ENCODE measurements at regions not wholly inside any gene's neighbourhood (a gene's known extent, or its start where the extent isn't known, plus 50 kb on each side); places are given as distances from the start of the nearest gene placed in this dataset.

DNA sequence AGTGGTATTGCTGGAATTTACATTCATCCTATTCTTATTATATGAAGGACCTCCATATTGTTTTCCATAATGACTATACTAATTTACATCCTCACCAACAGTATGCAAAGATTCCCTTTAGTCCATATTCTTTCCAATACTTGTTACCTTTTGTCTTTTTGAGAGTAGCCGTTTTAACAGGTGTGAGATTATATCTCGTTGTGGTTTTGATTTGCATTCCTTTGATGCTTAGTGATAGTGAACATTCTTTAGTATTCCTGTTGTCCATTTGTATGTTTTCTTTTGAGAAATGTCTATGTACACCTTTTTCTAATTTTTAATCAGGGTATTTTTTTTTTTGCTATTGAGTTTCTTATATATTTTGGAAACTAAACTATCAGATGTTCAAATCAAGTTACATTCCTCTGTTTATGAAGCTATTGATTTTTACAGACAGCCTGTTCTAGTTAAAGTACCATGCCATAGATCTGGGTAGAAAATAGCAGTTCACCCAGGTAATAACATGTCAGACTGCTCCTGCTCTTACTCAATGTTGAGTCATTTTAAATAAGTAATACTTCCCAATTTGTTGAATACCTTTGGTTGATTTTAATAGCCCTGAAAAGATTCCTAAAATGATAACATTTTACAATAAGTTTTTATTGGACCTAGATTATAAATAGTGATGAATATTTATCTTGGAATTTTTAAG, 1108.7 kb downstream of the NCAM2 start:
- DNase-seq (ENCODE audit: low read depth in 1 of 2, low spot score in 1 of 2): no peak
- no peaks in the 10 kb centered on the region for H3K9me3 ChIP-seq
- no peak for ATAC-seq
- ChIA-PET POLR2A (no interaction called here), CTCF (no interaction called here)
- no peak for FAIRE-seq
- TF ChIP-seq NPAS2 (CRISPR knock-in tag; IDR thresholded peaks at IDR 0.05; ENCODE audit: borderline replicate concordance): no peak
- no peak for TF ChIP-seq FOSL2 (IDR thresholded peaks at IDR 0.05)
- no peak for TF ChIP-seq FOSL2 (CRISPR knock-in tag; IDR thresholded peaks at IDR 0.05)
- no peak for TF ChIP-seq ESRRA (IDR thresholded peaks at IDR 0.05; ENCODE audit: borderline replicate concordance, low read length)
- TF ChIP-seq NR3C1 (IDR thresholded peaks at IDR 0.05): no peak
- TF ChIP-seq SREBF2 (IDR thresholded peaks at IDR 0.05): no peak
- no peak for TF ChIP-seq ZC3H11A (IDR thresholded peaks at IDR 0.05)
- no peak for TF ChIP-seq HEYL (CRISPR knock-in tag; IDR thresholded peaks at IDR 0.05)
- TF ChIP-seq, protein P1, sequence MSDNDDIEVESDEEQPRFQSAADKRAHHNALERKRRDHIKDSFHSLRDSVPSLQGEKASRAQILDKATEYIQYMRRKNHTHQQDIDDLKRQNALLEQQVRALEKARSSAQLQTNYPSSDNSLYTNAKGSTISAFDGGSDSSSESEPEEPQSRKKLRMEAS (IDR thresholded peaks at IDR 0.05): no peak
- no peak for TF ChIP-seq TFCP2L1 (CRISPR knock-in tag; IDR thresholded peaks at IDR 0.05)
- TF ChIP-seq FOSB (CRISPR knock-in tag; IDR thresholded peaks at IDR 0.05): no peak
- no peak for TF ChIP-seq RNF2 (IDR thresholded peaks at IDR 0.05; ENCODE audit: borderline replicate concordance, low read depth)
- no peak for TF ChIP-seq RCOR1 (IDR thresholded peaks at IDR 0.05; ENCODE audit: low read depth, low read length)
- no peak for TF ChIP-seq POLR2A (IDR thresholded peaks at IDR 0.05; ENCODE audit: low read length)
- no peak for TF ChIP-seq KDM5A (IDR thresholded peaks at IDR 0.05)
- TF ChIP-seq CHD2 (IDR thresholded peaks at IDR 0.05; ENCODE audit: low read length, partially characterized antibody): no peak
- TF ChIP-seq CBX8 (IDR thresholded peaks at IDR 0.05): no peak
- TF ChIP-seq RFX5 (IDR thresholded peaks at IDR 0.05): no peak
- TF ChIP-seq RAD21 (conservative IDR thresholded peaks at IDR 0.05 in 1 of 2, IDR thresholded peaks at IDR 0.05 in 1 of 2): no peak
- no peak overlapping the region for H3K4me2 ChIP-seq
- H3K4me3 ChIP-seq: no peak overlapping the region
- WGBS (ENCODE audit: missing lambda C conversion rate): 3% methylated on average over 2 of the region's 2 CpGs
- H3K4me1 ChIP-seq: no peaks in the 10 kb centered on the region
- no peak overlapping the region for H3K27ac ChIP-seq

DNA sequence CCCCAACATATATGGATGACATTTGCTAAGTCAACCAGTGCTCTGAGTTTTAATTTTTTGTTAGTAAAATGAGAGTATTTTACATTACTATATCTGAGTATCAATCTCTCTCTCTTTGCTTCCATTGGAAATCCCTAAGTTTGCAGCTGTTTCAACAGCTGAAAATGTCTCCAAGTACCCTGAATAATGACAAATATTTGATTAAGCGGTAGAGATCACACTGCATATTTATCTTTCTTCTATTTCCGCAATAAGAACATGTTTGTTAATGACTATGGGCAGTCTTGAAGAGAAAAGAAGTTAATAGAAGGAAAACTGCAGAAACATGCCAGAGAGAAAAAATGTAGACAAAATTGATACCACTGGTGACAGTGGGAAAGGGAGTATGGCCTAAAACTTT, 1117.5 kb downstream of the NCAM2 start:
- Histone ChIP-seq H3K4me1 (no peaks in the 10 kb centered on the region), H3K9me3 (no peaks in the 10 kb centered on the region), H3K27ac (no peak overlapping the region), H3K4me3 (no peak overlapping the region), H3K4me2 (no peak overlapping the region)
- ChIA-PET CTCF (no interaction called here), POLR2A (no interaction called here)
- TF ChIP-seq, protein P2, sequence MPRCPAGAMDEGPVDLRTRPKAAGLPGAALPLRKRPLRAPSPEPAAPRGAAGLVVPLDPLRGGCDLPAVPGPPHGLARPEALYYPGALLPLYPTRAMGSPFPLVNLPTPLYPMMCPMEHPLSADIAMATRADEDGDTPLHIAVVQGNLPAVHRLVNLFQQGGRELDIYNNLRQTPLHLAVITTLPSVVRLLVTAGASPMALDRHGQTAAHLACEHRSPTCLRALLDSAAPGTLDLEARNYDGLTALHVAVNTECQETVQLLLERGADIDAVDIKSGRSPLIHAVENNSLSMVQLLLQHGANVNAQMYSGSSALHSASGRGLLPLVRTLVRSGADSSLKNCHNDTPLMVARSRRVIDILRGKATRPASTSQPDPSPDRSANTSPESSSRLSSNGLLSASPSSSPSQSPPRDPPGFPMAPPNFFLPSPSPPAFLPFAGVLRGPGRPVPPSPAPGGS (IDR thresholded peaks at IDR 0.05): no peak
- TF ChIP-seq TFCP2L1 (CRISPR knock-in tag; IDR thresholded peaks at IDR 0.05) (no peak), TP53 (CRISPR knock-in tag; IDR thresholded peaks at IDR 0.05) (no peak), RARB (CRISPR knock-in tag; IDR thresholded peaks at IDR 0.05) (no peak), RCOR1 (IDR thresholded peaks at IDR 0.05; ENCODE audit: low read depth, low read length) (no peak), SREBF2 (IDR thresholded peaks at IDR 0.05) (no peak), RAD21 (conservative IDR thresholded peaks at IDR 0.05 in 1 of 2, IDR thresholded peaks at IDR 0.05 in 1 of 2) (no peak)
- TF ChIP-seq, protein P3, sequence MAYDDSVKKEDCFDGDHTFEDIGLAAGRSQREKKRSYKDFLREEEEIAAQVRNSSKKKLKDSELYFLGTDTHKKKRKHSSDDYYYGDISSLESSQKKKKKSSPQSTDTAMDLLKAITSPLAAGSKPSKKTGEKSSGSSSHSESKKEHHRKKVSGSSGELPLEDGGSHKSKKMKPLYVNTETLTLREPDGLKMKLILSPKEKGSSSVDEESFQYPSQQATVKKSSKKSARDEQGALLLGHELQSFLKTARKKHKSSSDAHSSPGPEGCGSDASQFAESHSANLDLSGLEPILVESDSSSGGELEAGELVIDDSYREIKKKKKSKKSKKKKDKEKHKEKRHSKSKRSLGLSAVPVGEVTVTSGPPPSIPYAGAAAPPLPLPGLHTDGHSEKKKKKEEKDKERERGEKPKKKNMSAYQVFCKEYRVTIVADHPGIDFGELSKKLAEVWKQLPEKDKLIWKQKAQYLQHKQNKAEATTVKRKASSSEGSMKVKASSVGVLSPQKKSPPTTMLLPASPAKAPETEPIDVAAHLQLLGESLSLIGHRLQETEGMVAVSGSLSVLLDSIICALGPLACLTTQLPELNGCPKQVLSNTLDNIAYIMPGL (CRISPR knock-in tag; IDR thresholded peaks at IDR 0.05; ENCODE audit: borderline replicate concordance): no peak
- FAIRE-seq (no peak), ATAC-seq (no peak), DNase-seq (ENCODE audit: low read depth in 1 of 2, low spot score in 1 of 2) (no peak)
- 6% methylated on average over 2 of the region's 2 CpGs for WGBS (ENCODE audit: missing lambda C conversion rate)
